ENCODE measurements at regions not wholly inside any gene's neighbourhood (a gene's known extent, or its start where the extent isn't known, plus 50 kb on each side); places are given as distances from the start of the nearest gene placed in this dataset.

- no peak for TF ChIP-seq CTCF (IDR thresholded peaks at IDR 0.05 in 8 of 11, conservative IDR thresholded peaks at IDR 0.05 in 3 of 11)
- TF ChIP-seq POLR2A (IDR thresholded peaks at IDR 0.05), result no peak
- no peak for TF ChIP-seq POLR2AphosphoS5 (IDR thresholded peaks at IDR 0.05)
These were observed 554.8 kb downstream of the PIK3C3 start for GRCh38 chr18:42509750-42510415.

Data from spleen (tissue), 7 donors.